K562 (cell line): ENCODE measurements at regions not wholly inside any gene's neighbourhood (a gene's known extent, or its start where the extent isn't known, plus 50 kb on each side); places are given as distances from the start of the nearest gene placed in this dataset.

Experiments used
- ATAC-seq: fragments of 200-7000 bp; cut with Tn5 transposase; 3 replicates; pipeline ENCODE4 v1.9.1; 2020; ENCODE audit warnings: moderate library complexity
- BruUV-seq: library from RNA; stranded (reverse); fragments of 400-500 nt; replicated peaks from 2 replicates; lab custom pipeline; 2021; lab: Mats Ljungman, UMichigan
- CTCF ChIA-PET: fragments of 300-600 bp; formaldehyde crosslinking; extraction: SDS; loops from one replicate; lab custom pipeline; 2021; ENCODE audit warnings: low intra/inter-chr PET ratio; lab: Yijun Ruan, JAX
- POLR2A ChIA-PET: fragments of 300-600, 350-650 bp; sonication (Branson Sonifier 250); formaldehyde crosslinking; extraction: SDS; loops from one replicate; lab custom pipeline; 2021; ENCODE audit warnings: antibody characterized with exemption, inconsistent platforms; lab: Yijun Ruan, JAX
- DNase-seq, 4 experiments: peaks; one replicate each; pipeline versions ENCODE4 v3.0.0 to v3.0.0-alpha.2; 2011 to 2018; ENCODE audit warnings: low spot score in 3 of 4, mixed read lengths in 3 of 4; ENCODE audit errors: extremely low read depth in 1 of 4
- FAIRE-seq: peaks from 2 replicates; lab custom pipeline; 2011; peaks lifted over from hg19 to GRCh38; lab: Jason Lieb, UNC
- H2AFZ ChIP-seq: 2 replicates; pipeline ENCODE4 v1.6.0; 2011; ENCODE audit warnings: low read depth, low read length, control low read depth, inconsistent platforms
- H3K27ac ChIP-seq: fragments of 200-600 bp; 3 replicates; pipeline ENCODE4 v1.8.0; 2011; ENCODE audit warnings: low read depth, mild to moderate bottlenecking, control low read depth, inconsistent platforms, low read length, moderate library complexity, mixed read lengths; ENCODE audit errors: extremely low read depth
- H3K27me3 ChIP-seq, 2 experiments: fragments of 300-600 bp in 1 of 2; 2 replicates in 1 of 2; 3 replicates in 1 of 2; pipeline versions ENCODE4 v1.6.0 to v1.8.0; 2011; ENCODE audit warnings: inconsistent platforms in 2 of 2, low read length in 2 of 2, mild to moderate bottlenecking in 1 of 2, mixed read lengths in 1 of 2, moderate library complexity in 1 of 2; ENCODE audit not compliant: control insufficient read depth in 2 of 2, insufficient read depth in 2 of 2
- H3K36me3 ChIP-seq: fragments of 300-600 bp; 3 replicates; pipeline ENCODE4 v1.8.0; 2011; ENCODE audit warnings: mild to moderate bottlenecking, low read length, inconsistent platforms; ENCODE audit not compliant: control insufficient read depth, insufficient read depth
- H3K4me1 ChIP-seq, 2 experiments: fragments of 200-600 bp in 1 of 2; replicated peaks in 1 of 2; 2 replicates in 1 of 2; 3 replicates in 1 of 2; pipeline versions ENCODE4 v1.5.1 to v1.8.0; 2011; ENCODE audit warnings: inconsistent platforms in 2 of 2, low read length in 2 of 2, mild to moderate bottlenecking in 1 of 2, mixed read lengths in 1 of 2, moderate library complexity in 1 of 2; ENCODE audit not compliant: control insufficient read depth in 2 of 2, insufficient read depth in 2 of 2
- H3K4me2 ChIP-seq: 2 replicates; pipeline ENCODE4 v1.6.1; 2011; ENCODE audit warnings: low read length, control low read depth, inconsistent platforms, mixed read lengths; ENCODE audit not compliant: insufficient read depth
- H3K4me3 ChIP-seq: fragments of 200-600 bp; sonication (generic), shearing (Covaris generic); 2 replicates; pipeline ENCODE4 v1.5.1; 2016; ENCODE audit warnings: control low read depth, inconsistent platforms
- H3K79me2 ChIP-seq: fragments of 200-600 bp; 3 replicates; pipeline ENCODE4 v1.8.0; 2011; ENCODE audit warnings: low read length, inconsistent platforms; ENCODE audit not compliant: control insufficient read depth, insufficient read depth
- H3K9ac ChIP-seq, 2 experiments: 2 replicates each; pipeline versions ENCODE4 v1.6.0 to v1.6.1; 2011; ENCODE audit warnings: low read depth in 2 of 2, low read length in 2 of 2, control low read depth in 1 of 2, inconsistent platforms in 1 of 2, mild to moderate bottlenecking in 1 of 2, mixed read lengths in 1 of 2; ENCODE audit not compliant: insufficient read depth in 1 of 2
- H3K9me1 ChIP-seq: one replicate; pipeline ENCODE4 v1.6.0; 2011; ENCODE audit warnings: inconsistent platforms, mild to moderate bottlenecking, low read length, moderate library complexity; ENCODE audit not compliant: control insufficient read depth, insufficient read depth
- H3K9me3 ChIP-seq: replicated peaks from 2 replicates; pipeline ENCODE4 v1.5.1; 2011; ENCODE audit warnings: low read depth, low read length, inconsistent platforms; ENCODE audit not compliant: control insufficient read depth, insufficient read depth
- H4K20me1 ChIP-seq: replicated peaks from 2 replicates; pipeline ENCODE4 v1.6.1; 2011; ENCODE audit warnings: low read length, inconsistent platforms, mixed read lengths; ENCODE audit not compliant: control insufficient read depth, insufficient read depth
- CBX5 ChIP-seq: IDR thresholded peaks from 2 replicates; pipeline ENCODE4 v1.6.1; 2014; ENCODE audit warnings: low read depth, borderline replicate concordance
- CC2D1A ChIP-seq: fragments of 450-650 bp; IDR thresholded peaks from 2 replicates; pipeline ENCODE4 v1.6.1; 2017; ENCODE audit warnings: mild to moderate bottlenecking
- DNMT1 ChIP-seq: fragments of 450-650 bp; IDR thresholded peaks from 2 replicates; pipeline ENCODE4 v1.6.1; 2016; ENCODE audit warnings: antibody characterized with exemption, mild to moderate bottlenecking
- FUS ChIP-seq: fragments of 200-400 bp; formaldehyde crosslinking; optimal IDR thresholded peaks from 2 replicates; pipeline ENCODE3; 2017; ENCODE audit warnings: low read depth, low read length
- MBD2 ChIP-seq: sonication (generic); IDR thresholded peaks from 2 replicates; pipeline ENCODE4 v1.6.1; 2016; ENCODE audit warnings: low read depth, borderline replicate concordance
- NR2C1 ChIP-seq, 2 experiments: fragments of 450-650 bp; IDR thresholded peaks; 2 replicates each; pipeline ENCODE4 v1.6.1; 2017; ENCODE audit warnings: mild to moderate bottlenecking in 2 of 2, antibody characterized with exemption in 1 of 2, inconsistent platforms in 1 of 2, missing compliant biosample characterization in 1 of 2, missing genetic modification characterization in 1 of 2
- RBM14 ChIP-seq: fragments of 200-400 bp; formaldehyde crosslinking; IDR thresholded peaks from 2 replicates; pipeline ENCODE4 v1.6.1; 2018; ENCODE audit warnings: low read depth, mild to moderate bottlenecking, low read length, moderate library complexity, borderline replicate concordance; ENCODE audit not compliant: insufficient read depth
- STAG1 ChIP-seq: sonication (generic); formaldehyde crosslinking; IDR thresholded peaks from 2 replicates; pipeline ENCODE4 v1.5.0; 2020; ENCODE audit warnings: missing genetic modification reagents, borderline replicate concordance
- STAT5B ChIP-seq: fragments of 250-450 bp; sonication (Bioruptor Pico); IDR thresholded peaks from 2 replicates; pipeline ENCODE4 v1.8.0; 2021; ENCODE audit warnings: mild to moderate bottlenecking, inconsistent platforms
- ZBED1 ChIP-seq: IDR thresholded peaks from 2 replicates; pipeline ENCODE4 v1.6.1; 2014
- WGBS: fragments of 100-300 bp; shearing (Covaris generic); methylation state at CpG from one replicate; pipeline ENCODE4 v1.1.6; 2016; ENCODE audit warnings: low coverage, mixed read lengths; ENCODE audit not compliant: insufficient coverage; ENCODE audit errors: missing lambda C conversion rate; 5-methylcytosine and 5-hydroxymethylcytosine counted together
- in situ Hi-C: fragments of 300-500 bp; cut with MboI; formaldehyde crosslinking; loops from 4 replicates; pipeline ENCODE4 v1.15.0; 2018; ENCODE audit warnings: inconsistent platforms, mixed read lengths
- intact Hi-C: fragments of 100-400 bp; cut with micrococcal nuclease; formaldehyde crosslinking; loops from 2 replicates; pipeline ENCODE4 v1.14.2; 2022
- TF ChIP-seq, protein P1 (sequence below), 2 experiments: fragments of 150-350 bp in 1 of 2; IDR thresholded peaks; 2 replicates each; pipeline ENCODE4 v1.6.1; 2012 to 2016; ENCODE audit warnings: low read depth in 2 of 2, low read length in 2 of 2, mild to moderate bottlenecking in 1 of 2, moderate library complexity in 1 of 2
- TF ChIP-seq, protein P2 (sequence below): fragments of 250-450 bp; sonication (Bioruptor Pico); IDR thresholded peaks from 2 replicates; pipeline ENCODE4 v1.4.0; 2020

DNA sequence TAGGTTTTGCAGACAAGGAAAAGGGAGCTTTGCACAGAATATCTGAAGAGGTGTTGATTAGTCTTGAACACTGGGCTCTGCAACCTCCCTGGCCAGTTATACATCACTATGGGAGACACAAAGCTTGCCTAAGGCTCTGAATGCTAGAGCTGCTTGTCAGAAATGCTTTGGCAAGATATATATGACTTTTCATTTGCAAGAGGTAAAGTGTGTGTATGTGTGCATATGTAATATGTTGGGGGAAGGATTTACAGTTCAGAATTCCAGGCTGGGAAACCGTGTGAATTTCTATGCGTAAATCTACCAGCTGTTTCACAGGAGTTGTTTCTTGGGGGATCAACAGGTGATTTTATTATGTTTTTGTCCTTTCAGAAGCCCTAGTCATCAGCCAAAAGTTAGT is 350.9 kb downstream of the TMEM114 start:
- no peaks in the 10 kb centered on the region for H4K20me1 ChIP-seq
- H3K4me2 ChIP-seq = no peak overlapping the region
- in situ Hi-C loops (no loop called here), intact Hi-C loops (no loop called here)
- WGBS = 0% methylated on average over 2 of the region's 2 CpGs
- no peaks in the 10 kb centered on the region for H3K4me1 ChIP-seq
- ChIA-PET CTCF (no interaction called here), POLR2A (interaction anchor here (0.7 to 1.5 kb wide), 2 partner anchors 14 to 239 kb away, joined by 3 read pairs; no protein-coding TSS in a partner anchor)
- H3K36me3 ChIP-seq = no peaks in the 10 kb centered on the region
- DNase-seq (no peak), ATAC-seq (no peak), FAIRE-seq (no peak)
- no peak overlapping the region for H2AFZ ChIP-seq
- H3K79me2 ChIP-seq = no peaks in the 10 kb centered on the region
- no peak overlapping the region for H3K27ac ChIP-seq
- H3K27me3 ChIP-seq = peaks cover 3 to 8% of the 10 kb centered on the region in 2 experiments
- no peak overlapping the region for H3K9ac ChIP-seq
- no peaks in the 10 kb centered on the region for H3K9me1 ChIP-seq
- no peak overlapping the region for H3K4me3 ChIP-seq
- H3K9me3 ChIP-seq = no peaks in the 10 kb centered on the region
- TF ChIP-seq FUS (no peak), MBD2 (no peak), CC2D1A (no peak), ZBED1 (no peak), NR2C1 (IDR thresholded peaks at IDR 0.05) (no peak), NR2C1 (tag; IDR thresholded peaks at IDR 0.05) (no peak), RBM14 (no peak), CBX5 (no peak), STAG1 (no peak), STAT5B (CRISPR knock-in tag) (no peak), DNMT1 (no peak)
- TF ChIP-seq, protein P1, sequence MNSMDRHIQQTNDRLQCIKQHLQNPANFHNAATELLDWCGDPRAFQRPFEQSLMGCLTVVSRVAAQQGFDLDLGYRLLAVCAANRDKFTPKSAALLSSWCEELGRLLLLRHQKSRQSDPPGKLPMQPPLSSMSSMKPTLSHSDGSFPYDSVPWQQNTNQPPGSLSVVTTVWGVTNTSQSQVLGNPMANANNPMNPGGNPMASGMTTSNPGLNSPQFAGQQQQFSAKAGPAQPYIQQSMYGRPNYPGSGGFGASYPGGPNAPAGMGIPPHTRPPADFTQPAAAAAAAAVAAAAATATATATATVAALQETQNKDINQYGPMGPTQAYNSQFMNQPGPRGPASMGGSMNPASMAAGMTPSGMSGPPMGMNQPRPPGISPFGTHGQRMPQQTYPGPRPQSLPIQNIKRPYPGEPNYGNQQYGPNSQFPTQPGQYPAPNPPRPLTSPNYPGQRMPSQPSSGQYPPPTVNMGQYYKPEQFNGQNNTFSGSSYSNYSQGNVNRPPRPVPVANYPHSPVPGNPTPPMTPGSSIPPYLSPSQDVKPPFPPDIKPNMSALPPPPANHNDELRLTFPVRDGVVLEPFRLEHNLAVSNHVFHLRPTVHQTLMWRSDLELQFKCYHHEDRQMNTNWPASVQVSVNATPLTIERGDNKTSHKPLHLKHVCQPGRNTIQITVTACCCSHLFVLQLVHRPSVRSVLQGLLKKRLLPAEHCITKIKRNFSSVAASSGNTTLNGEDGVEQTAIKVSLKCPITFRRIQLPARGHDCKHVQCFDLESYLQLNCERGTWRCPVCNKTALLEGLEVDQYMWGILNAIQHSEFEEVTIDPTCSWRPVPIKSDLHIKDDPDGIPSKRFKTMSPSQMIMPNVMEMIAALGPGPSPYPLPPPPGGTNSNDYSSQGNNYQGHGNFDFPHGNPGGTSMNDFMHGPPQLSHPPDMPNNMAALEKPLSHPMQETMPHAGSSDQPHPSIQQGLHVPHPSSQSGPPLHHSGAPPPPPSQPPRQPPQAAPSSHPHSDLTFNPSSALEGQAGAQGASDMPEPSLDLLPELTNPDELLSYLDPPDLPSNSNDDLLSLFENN (IDR thresholded peaks at IDR 0.05; ENCODE audit: low read depth in 2 of 2, low read length in 2 of 2) = no peak
- TF ChIP-seq, protein P2, sequence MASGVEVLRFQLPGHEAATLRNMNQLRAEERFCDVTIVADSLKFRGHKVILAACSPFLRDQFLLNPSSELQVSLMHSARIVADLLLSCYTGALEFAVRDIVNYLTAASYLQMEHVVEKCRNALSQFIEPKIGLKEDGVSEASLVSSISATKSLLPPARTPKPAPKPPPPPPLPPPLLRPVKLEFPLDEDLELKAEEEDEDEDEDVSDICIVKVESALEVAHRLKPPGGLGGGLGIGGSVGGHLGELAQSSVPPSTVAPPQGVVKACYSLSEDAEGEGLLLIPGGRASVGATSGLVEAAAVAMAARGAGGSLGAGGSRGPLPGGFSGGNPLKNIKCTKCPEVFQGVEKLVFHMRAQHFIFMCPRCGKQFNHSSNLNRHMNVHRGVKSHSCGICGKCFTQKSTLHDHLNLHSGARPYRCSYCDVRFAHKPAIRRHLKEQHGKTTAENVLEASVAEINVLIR (CRISPR knock-in tag) = no peak
- BruUV-seq = no TSS peak
